IMR-90 (cell line): ENCODE measurements at regions not wholly inside any gene's neighbourhood (a gene's known extent, or its start where the extent isn't known, plus 50 kb on each side); places are given as distances from the start of the nearest gene placed in this dataset.

ENCODE experiments used
- ATAC-seq: fragments of 200-7000 bp; cut with Tn5 transposase; 2 replicates; pipeline ENCODE4 v1.9.1; 2020; ENCODE audit warnings: low read depth, mild to moderate bottlenecking, moderate library complexity
- BruUV-seq: library from RNA; stranded (reverse); fragments of 400-500 nt; replicated peaks from 2 replicates; lab custom pipeline; 2021; lab: Mats Ljungman, UMichigan
- CTCF ChIA-PET: fragments of 300-600 bp; formaldehyde crosslinking; extraction: SDS; loops from one replicate; lab custom pipeline; 2021; ENCODE audit warnings: antibody characterized with exemption; lab: Yijun Ruan, JAX
- POLR2A ChIA-PET: fragments of 300-600 bp; sonication (Branson Sonifier 250); formaldehyde crosslinking; loops from one replicate; lab custom pipeline; 2022; ENCODE audit warnings: antibody characterized with exemption; ENCODE audit not compliant: unreplicated experiment; lab: Charles Lee
- DNase-seq: peaks from one replicate; pipeline ENCODE4 v3.0.0; 2013
- H2AFZ ChIP-seq: replicated peaks from 2 replicates; pipeline ENCODE3; 2013; ENCODE audit warnings: low read length, mild to moderate bottlenecking; ENCODE audit not compliant: poor library complexity
- H2AK5ac ChIP-seq: 2 replicates; pipeline ENCODE4 v1.6.1; 2013; ENCODE audit warnings: low read depth, low read length, inconsistent platforms
- H2AK9ac ChIP-seq: replicated peaks from 2 replicates; pipeline ENCODE3; 2013; ENCODE audit warnings: mild to moderate bottlenecking, low read depth, low read length, moderate library complexity; ENCODE audit not compliant: poor library complexity
- H2BK120ac ChIP-seq: 2 replicates; pipeline ENCODE4 v1.6.1; 2013; ENCODE audit warnings: low read depth, low read length, inconsistent platforms
- H2BK15ac ChIP-seq: 3 replicates; pipeline ENCODE4 v1.6.1; 2013; ENCODE audit warnings: low read depth, low read length, inconsistent platforms
- H2BK20ac ChIP-seq: 2 replicates; pipeline ENCODE4 v1.6.1; 2013; ENCODE audit warnings: low read depth, mild to moderate bottlenecking, inconsistent platforms, low read length, moderate library complexity
- H2BK5ac ChIP-seq: 2 replicates; pipeline ENCODE4 v1.6.1; 2013; ENCODE audit warnings: mild to moderate bottlenecking, low read depth, low read length, inconsistent platforms; ENCODE audit not compliant: poor library complexity, severe bottlenecking
- H3K14ac ChIP-seq: replicated peaks from 2 replicates; pipeline ENCODE4 v1.6.1; 2013; ENCODE audit warnings: low read depth, low read length, inconsistent platforms
- H3K18ac ChIP-seq: 2 replicates; pipeline ENCODE4 v1.6.1; 2013; ENCODE audit warnings: low read depth, low read length, control low read depth
- H3K23ac ChIP-seq: 2 replicates; pipeline ENCODE4 v1.6.1; 2013; ENCODE audit warnings: low read depth, low read length, inconsistent platforms
- H3K27ac ChIP-seq: 2 replicates; pipeline ENCODE4 v1.5.1; 2013; ENCODE audit warnings: mild to moderate bottlenecking, control low read depth, low read length; ENCODE audit not compliant: insufficient read depth
- H3K27me3 ChIP-seq: 2 replicates; pipeline ENCODE4 v1.6.1; 2013; ENCODE audit warnings: low read length; ENCODE audit not compliant: control insufficient read depth, insufficient read depth
- H3K36me3 ChIP-seq: 2 replicates; pipeline ENCODE4 v1.6.1; 2013; ENCODE audit warnings: low read length, mixed read lengths; ENCODE audit not compliant: control insufficient read depth, insufficient read depth
- H3K4ac ChIP-seq: 2 replicates; pipeline ENCODE4 v1.6.1; 2013; ENCODE audit warnings: low read depth, low read length, inconsistent platforms
- H3K4me1 ChIP-seq: 2 replicates; pipeline ENCODE4 v1.6.1; 2013; ENCODE audit warnings: low read length, mixed read lengths; ENCODE audit not compliant: control insufficient read depth, insufficient read depth
- H3K4me2 ChIP-seq: 2 replicates; pipeline ENCODE4 v1.6.1; 2013; ENCODE audit warnings: low read depth, mild to moderate bottlenecking, control low read depth, low read length, moderate library complexity
- H3K4me3 ChIP-seq: 2 replicates; pipeline ENCODE4 v1.5.1; 2013; ENCODE audit warnings: low read depth, mild to moderate bottlenecking, control low read depth, low read length, moderate library complexity; ENCODE audit not compliant: insufficient read depth
- H3K56ac ChIP-seq: 2 replicates; pipeline ENCODE4 v1.6.1; 2013; ENCODE audit warnings: low read length, inconsistent platforms; ENCODE audit not compliant: insufficient read depth; ENCODE audit errors: extremely low read depth
- H3K79me1 ChIP-seq, 2 experiments: 2 replicates each; pipeline ENCODE4 v1.6.1; 2013; ENCODE audit warnings: low read length in 2 of 2, inconsistent platforms in 1 of 2, low read depth in 1 of 2
- H3K9ac ChIP-seq: 2 replicates; pipeline ENCODE4 v1.6.1; 2013; ENCODE audit warnings: low read depth, low read length, control low read depth
- H3K9me1 ChIP-seq: 2 replicates; pipeline ENCODE4 v1.6.1; 2013; ENCODE audit warnings: low read length, inconsistent platforms; ENCODE audit not compliant: insufficient read depth
- H3K9me3 ChIP-seq: 2 replicates; pipeline ENCODE4 v1.6.1; 2013; ENCODE audit warnings: low read length; ENCODE audit not compliant: control insufficient read depth, insufficient read depth
- H4K20me1 ChIP-seq: 2 replicates; pipeline ENCODE4 v1.6.1; 2013; ENCODE audit warnings: low read length, inconsistent platforms; ENCODE audit not compliant: insufficient read depth
- H4K5ac ChIP-seq: 2 replicates; pipeline ENCODE4 v1.6.1; 2013; ENCODE audit warnings: mild to moderate bottlenecking, low read depth, low read length, control low read depth
- H4K8ac ChIP-seq, 2 experiments: 2 replicates each; pipeline ENCODE4 v1.6.1; 2013; ENCODE audit warnings: low read depth in 2 of 2, low read length in 2 of 2, control low read depth in 1 of 2, inconsistent platforms in 1 of 2
- H4K91ac ChIP-seq: 2 replicates; pipeline ENCODE4 v1.6.1; 2013; ENCODE audit warnings: low read depth, low read length, inconsistent platforms; ENCODE audit not compliant: insufficient read depth
- CEBPB ChIP-seq: IDR thresholded peaks from 2 replicates; pipeline ENCODE4 v1.6.1; 2012; ENCODE audit warnings: low read depth, low read length, improper control_type of control experiment
- CHD1 ChIP-seq: IDR thresholded peaks from 2 replicates; pipeline ENCODE4 v1.6.1; 2012; ENCODE audit warnings: low read depth, low read length, improper control_type of control experiment
- CTCF ChIP-seq: conservative IDR thresholded peaks from 2 replicates; pipeline ENCODE4 v1.5.1; 2012; ENCODE audit warnings: mild to moderate bottlenecking, low read depth, low read length, improper control_type of control experiment
- FOS ChIP-seq: fragments of 150-350 bp; IDR thresholded peaks from 2 replicates; pipeline ENCODE4 v1.6.1; 2016; ENCODE audit warnings: low read depth, low read length
- MXI1 ChIP-seq: IDR thresholded peaks from 2 replicates; pipeline ENCODE4 v1.6.1; 2012; ENCODE audit warnings: low read depth, mild to moderate bottlenecking, low read length, moderate library complexity, borderline replicate concordance
- NFE2L2 ChIP-seq: fragments of 150-350 bp; IDR thresholded peaks from 2 replicates; pipeline ENCODE4 v1.6.1; 2016; ENCODE audit warnings: low read depth, mild to moderate bottlenecking, low read length
- RAD21 ChIP-seq: IDR thresholded peaks from 2 replicates; pipeline ENCODE4 v1.6.1; 2012; ENCODE audit warnings: low read length, improper control_type of control experiment
- RFX5 ChIP-seq: IDR thresholded peaks from 2 replicates; pipeline ENCODE4 v1.8.0; 2012; ENCODE audit warnings: low read depth, mild to moderate bottlenecking, low read length, moderate library complexity
- WGBS, 2 experiments: methylation state at CpG; one replicate each; pipeline versions ENCODE4 v1.1.5 to v1.1.7; 2013; ENCODE audit warnings: missing lambda C conversion rate in 2 of 2; ENCODE audit not compliant: insufficient read length in 1 of 2; ENCODE audit errors: extremely low coverage in 2 of 2; 5-methylcytosine and 5-hydroxymethylcytosine counted together
- dilution Hi-C: fragments of 300-500 bp; cut with HindIII; formaldehyde crosslinking; loops from one replicate; pipeline ENCODE4 v1.14.3; 2018; ENCODE audit warnings: low sequenced_read_pairs; ENCODE audit not compliant: unreplicated experiment
- in situ Hi-C: fragments of 300-500 bp; cut with MboI; formaldehyde crosslinking; loops from 3 replicates; pipeline ENCODE4 v1.14.3; 2019; ENCODE audit warnings: low sequenced_read_pairs, inconsistent platforms, mixed read lengths
- intact Hi-C: fragments of 100-400 bp; cut with micrococcal nuclease; formaldehyde crosslinking; loops from 2 replicates; pipeline ENCODE4 v1.10.0; 2022
- TF ChIP-seq, protein P1 (sequence below): fragments of 150-350 bp; IDR thresholded peaks from 2 replicates; pipeline ENCODE4 v1.6.1; 2016; ENCODE audit warnings: low read depth, mild to moderate bottlenecking, low read length, moderate library complexity, borderline replicate concordance

GRCh38 chr2:221200184-221200839 is 371.8 kb downstream of the EPHA4 start:
- H3K79me1 ChIP-seq = no peaks in the 10 kb centered on the region
- WGBS, 2 experiments = no CpG with 5 or more reads among the region's 3 CpGs
- H2BK120ac ChIP-seq = no peak overlapping the region
- no peak overlapping the region for H3K18ac ChIP-seq
- no peak overlapping the region for H3K14ac ChIP-seq
- no peak overlapping the region for H3K9ac ChIP-seq
- no peak overlapping the region for H4K91ac ChIP-seq
- DNase-seq = no peak
- no peaks in the 10 kb centered on the region for H3K36me3 ChIP-seq
- no peak overlapping the region for H3K4me3 ChIP-seq
- H3K4ac ChIP-seq = no peak overlapping the region
- CTCF ChIA-PET = no interaction called here
- no peak for ATAC-seq
- H4K5ac ChIP-seq = no peak overlapping the region
- H3K23ac ChIP-seq = no peak overlapping the region
- no TSS peak for BruUV-seq
- H2AK5ac ChIP-seq = no peak overlapping the region
- TF ChIP-seq RFX5 = no peak
- no peak for TF ChIP-seq CHD1
- TF ChIP-seq CTCF = no peak
- TF ChIP-seq, protein P1, sequence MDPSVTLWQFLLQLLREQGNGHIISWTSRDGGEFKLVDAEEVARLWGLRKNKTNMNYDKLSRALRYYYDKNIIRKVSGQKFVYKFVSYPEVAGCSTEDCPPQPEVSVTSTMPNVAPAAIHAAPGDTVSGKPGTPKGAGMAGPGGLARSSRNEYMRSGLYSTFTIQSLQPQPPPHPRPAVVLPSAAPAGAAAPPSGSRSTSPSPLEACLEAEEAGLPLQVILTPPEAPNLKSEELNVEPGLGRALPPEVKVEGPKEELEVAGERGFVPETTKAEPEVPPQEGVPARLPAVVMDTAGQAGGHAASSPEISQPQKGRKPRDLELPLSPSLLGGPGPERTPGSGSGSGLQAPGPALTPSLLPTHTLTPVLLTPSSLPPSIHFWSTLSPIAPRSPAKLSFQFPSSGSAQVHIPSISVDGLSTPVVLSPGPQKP = no peak
- no peak for TF ChIP-seq RAD21
- TF ChIP-seq CEBPB = no peak
- no peak for TF ChIP-seq FOS
- no peak for TF ChIP-seq NFE2L2
- TF ChIP-seq MXI1 = no peak
- no peak overlapping the region for H2BK5ac ChIP-seq
- no peak overlapping the region for H3K56ac ChIP-seq
- no peak overlapping the region for H2AFZ ChIP-seq
- H2BK20ac ChIP-seq = no peak overlapping the region
- no peak overlapping the region for H3K4me2 ChIP-seq
- no peak overlapping the region for H4K8ac ChIP-seq
- H3K9me1 ChIP-seq = no peaks in the 10 kb centered on the region
- H3K27me3 ChIP-seq = no peaks in the 10 kb centered on the region
- POLR2A ChIA-PET = no interaction called here
- intact Hi-C loops = no loop called here
- H4K20me1 ChIP-seq = no peaks in the 10 kb centered on the region
- H2BK15ac ChIP-seq = no peak overlapping the region
- dilution Hi-C loops = no loop called here
- H3K27ac ChIP-seq = no peak overlapping the region
- H2AK9ac ChIP-seq = no peak overlapping the region
- no peaks in the 10 kb centered on the region for H3K4me1 ChIP-seq
- in situ Hi-C loops = no loop called here
- H3K9me3 ChIP-seq = no peaks in the 10 kb centered on the region
